Spleen (tissue), 7 donors: ENCODE measurements at regions not wholly inside any gene's neighbourhood (a gene's known extent, or its start where the extent isn't known, plus 50 kb on each side); places are given as distances from the start of the nearest gene placed in this dataset.

Experiments used
- POLR2A ChIP-seq, 3 donors: fragments of 450-650 bp; IDR thresholded peaks; one replicate each; pipeline ENCODE4 v1.5.1; 2017; ENCODE audit warnings: antibody characterized with exemption in 3 of 3, mild to moderate bottlenecking in 1 of 3
- POLR2AphosphoS5 ChIP-seq, 3 donors: sonication (generic); formaldehyde crosslinking; IDR thresholded peaks; one replicate each; pipeline ENCODE4 v1.5.1; 2017; ENCODE audit warnings: antibody characterized with exemption in 3 of 3
- TF ChIP-seq, protein P1 (sequence below), 11 experiments: fragments of 200-600 bp in 7 of 11; fragments of 450-650 bp in 4 of 11; sonication (generic) in 4 of 11; IDR thresholded peaks in 8 of 11; conservative IDR thresholded peaks in 3 of 11; 1 replicate in 7 of 11; 2 replicates in 4 of 11; pipeline versions ENCODE4 v1.4.0 to v1.8.0; 2016 to 2021; ENCODE audit warnings: antibody characterized with exemption in 11 of 11, inconsistent platforms in 4 of 11, mild to moderate bottlenecking in 1 of 11
- donor health status: DM: no; HTN: no; CAD: no; lungs with moderate emphysema.
- donor health status: DM: no; HTN: no; CAD: no.
- donor health status: DM: no; HTN: no; CAD: no.

GRCh38 chr7:96869538-96869937 lies 135.8 kb upstream of the DLX6 start:
- no peak for TF ChIP-seq POLR2A (IDR thresholded peaks at IDR 0.05)
- TF ChIP-seq, protein P1, sequence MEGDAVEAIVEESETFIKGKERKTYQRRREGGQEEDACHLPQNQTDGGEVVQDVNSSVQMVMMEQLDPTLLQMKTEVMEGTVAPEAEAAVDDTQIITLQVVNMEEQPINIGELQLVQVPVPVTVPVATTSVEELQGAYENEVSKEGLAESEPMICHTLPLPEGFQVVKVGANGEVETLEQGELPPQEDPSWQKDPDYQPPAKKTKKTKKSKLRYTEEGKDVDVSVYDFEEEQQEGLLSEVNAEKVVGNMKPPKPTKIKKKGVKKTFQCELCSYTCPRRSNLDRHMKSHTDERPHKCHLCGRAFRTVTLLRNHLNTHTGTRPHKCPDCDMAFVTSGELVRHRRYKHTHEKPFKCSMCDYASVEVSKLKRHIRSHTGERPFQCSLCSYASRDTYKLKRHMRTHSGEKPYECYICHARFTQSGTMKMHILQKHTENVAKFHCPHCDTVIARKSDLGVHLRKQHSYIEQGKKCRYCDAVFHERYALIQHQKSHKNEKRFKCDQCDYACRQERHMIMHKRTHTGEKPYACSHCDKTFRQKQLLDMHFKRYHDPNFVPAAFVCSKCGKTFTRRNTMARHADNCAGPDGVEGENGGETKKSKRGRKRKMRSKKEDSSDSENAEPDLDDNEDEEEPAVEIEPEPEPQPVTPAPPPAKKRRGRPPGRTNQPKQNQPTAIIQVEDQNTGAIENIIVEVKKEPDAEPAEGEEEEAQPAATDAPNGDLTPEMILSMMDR (IDR thresholded peaks at IDR 0.05 in 8 of 11, conservative IDR thresholded peaks at IDR 0.05 in 3 of 11), result no peak
- no peak for TF ChIP-seq POLR2AphosphoS5 (IDR thresholded peaks at IDR 0.05)
